ENCODE measurements at regions not wholly inside any gene's neighbourhood (a gene's known extent, or its start where the extent isn't known, plus 50 kb on each side); places are given as distances from the start of the nearest gene placed in this dataset.

DNA sequence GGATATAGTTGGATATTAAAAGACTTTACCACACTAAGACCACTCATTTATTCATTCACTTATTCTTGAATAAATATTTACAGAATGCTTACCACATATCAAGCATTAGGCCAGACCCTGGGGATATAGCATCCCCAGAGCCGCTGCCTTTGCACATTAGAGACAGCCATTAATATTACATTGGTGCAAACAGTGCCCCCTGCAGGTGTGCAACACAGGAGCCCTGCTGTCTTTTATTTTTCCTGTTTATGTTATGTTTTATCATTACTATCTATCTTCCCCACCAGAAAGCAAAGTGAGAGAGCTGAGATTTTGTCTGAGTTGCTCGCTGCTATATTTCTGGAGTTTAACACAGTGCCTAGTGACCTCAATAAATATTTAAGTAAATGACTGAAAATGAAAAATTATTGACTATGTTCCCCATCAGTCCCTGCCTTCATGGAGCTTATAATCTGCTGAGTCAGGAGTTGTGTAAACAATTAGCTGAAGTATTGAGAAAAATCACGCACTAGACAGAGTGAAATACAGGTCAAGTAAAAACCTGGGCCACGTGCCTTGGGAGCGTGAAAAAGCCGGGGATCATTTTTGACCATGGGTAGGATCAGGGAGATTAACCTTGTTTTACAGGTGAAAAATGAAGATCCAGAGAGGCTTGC is 301.6 kb downstream of the PCNX1 start:
- no peaks in the 10 kb centered on the region for H3K27me3 ChIP-seq (ENCODE audit: insufficient read depth, poor library complexity, severe bottlenecking)
- TF ChIP-seq, protein P1, sequence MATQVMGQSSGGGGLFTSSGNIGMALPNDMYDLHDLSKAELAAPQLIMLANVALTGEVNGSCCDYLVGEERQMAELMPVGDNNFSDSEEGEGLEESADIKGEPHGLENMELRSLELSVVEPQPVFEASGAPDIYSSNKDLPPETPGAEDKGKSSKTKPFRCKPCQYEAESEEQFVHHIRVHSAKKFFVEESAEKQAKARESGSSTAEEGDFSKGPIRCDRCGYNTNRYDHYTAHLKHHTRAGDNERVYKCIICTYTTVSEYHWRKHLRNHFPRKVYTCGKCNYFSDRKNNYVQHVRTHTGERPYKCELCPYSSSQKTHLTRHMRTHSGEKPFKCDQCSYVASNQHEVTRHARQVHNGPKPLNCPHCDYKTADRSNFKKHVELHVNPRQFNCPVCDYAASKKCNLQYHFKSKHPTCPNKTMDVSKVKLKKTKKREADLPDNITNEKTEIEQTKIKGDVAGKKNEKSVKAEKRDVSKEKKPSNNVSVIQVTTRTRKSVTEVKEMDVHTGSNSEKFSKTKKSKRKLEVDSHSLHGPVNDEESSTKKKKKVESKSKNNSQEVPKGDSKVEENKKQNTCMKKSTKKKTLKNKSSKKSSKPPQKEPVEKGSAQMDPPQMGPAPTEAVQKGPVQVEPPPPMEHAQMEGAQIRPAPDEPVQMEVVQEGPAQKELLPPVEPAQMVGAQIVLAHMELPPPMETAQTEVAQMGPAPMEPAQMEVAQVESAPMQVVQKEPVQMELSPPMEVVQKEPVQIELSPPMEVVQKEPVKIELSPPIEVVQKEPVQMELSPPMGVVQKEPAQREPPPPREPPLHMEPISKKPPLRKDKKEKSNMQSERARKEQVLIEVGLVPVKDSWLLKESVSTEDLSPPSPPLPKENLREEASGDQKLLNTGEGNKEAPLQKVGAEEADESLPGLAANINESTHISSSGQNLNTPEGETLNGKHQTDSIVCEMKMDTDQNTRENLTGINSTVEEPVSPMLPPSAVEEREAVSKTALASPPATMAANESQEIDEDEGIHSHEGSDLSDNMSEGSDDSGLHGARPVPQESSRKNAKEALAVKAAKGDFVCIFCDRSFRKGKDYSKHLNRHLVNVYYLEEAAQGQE (IDR thresholded peaks at IDR 0.05; ENCODE audit: insufficient replicate concordance, low read depth): no peak
- no peak overlapping the region for H3K27ac ChIP-seq (replicated peaks)
- no peak overlapping the region for H3K4me3 ChIP-seq (replicated peaks; ENCODE audit: insufficient read depth, low read length)
- no peak for DNase-seq (ENCODE audit: low read depth in 1 of 2, low spot score in 1 of 2)

DNA sequence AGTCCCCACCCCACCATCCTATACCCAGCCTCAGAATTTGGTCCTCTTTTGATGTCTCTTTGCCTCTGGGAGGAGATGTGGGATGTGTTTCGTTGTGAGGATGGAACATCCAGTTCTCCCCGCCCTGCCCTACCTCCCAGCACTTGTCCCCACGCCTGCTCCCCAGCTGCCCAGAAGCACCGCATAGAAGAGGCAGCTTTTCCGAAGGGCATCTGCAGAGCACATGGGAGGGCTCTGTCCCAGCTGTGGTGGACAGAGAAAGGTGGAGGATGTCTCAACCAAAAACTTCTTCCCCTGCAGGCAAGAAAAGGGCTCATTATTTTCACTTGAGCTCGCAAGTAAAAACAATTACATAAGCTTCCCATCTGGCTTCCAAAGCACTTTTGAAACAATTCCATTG is 302.6 kb downstream of the PCNX1 start:
- TF ChIP-seq POLR2AphosphoS5 (IDR thresholded peaks at IDR 0.05; ENCODE audit: low read depth): no peak
- TF ChIP-seq, protein P2, sequence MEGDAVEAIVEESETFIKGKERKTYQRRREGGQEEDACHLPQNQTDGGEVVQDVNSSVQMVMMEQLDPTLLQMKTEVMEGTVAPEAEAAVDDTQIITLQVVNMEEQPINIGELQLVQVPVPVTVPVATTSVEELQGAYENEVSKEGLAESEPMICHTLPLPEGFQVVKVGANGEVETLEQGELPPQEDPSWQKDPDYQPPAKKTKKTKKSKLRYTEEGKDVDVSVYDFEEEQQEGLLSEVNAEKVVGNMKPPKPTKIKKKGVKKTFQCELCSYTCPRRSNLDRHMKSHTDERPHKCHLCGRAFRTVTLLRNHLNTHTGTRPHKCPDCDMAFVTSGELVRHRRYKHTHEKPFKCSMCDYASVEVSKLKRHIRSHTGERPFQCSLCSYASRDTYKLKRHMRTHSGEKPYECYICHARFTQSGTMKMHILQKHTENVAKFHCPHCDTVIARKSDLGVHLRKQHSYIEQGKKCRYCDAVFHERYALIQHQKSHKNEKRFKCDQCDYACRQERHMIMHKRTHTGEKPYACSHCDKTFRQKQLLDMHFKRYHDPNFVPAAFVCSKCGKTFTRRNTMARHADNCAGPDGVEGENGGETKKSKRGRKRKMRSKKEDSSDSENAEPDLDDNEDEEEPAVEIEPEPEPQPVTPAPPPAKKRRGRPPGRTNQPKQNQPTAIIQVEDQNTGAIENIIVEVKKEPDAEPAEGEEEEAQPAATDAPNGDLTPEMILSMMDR (IDR thresholded peaks at IDR 0.05; ENCODE audit: insufficient read depth, low read length): no peak
- TF ChIP-seq SPI1 (IDR thresholded peaks at IDR 0.05; ENCODE audit: borderline replicate concordance, low read depth): no peak
- no peak for TF ChIP-seq GABPA (IDR thresholded peaks at IDR 0.05; ENCODE audit: low read depth)
- TF ChIP-seq, protein P1 (IDR thresholded peaks at IDR 0.05; ENCODE audit: insufficient replicate concordance, low read depth): no peak

DNA sequence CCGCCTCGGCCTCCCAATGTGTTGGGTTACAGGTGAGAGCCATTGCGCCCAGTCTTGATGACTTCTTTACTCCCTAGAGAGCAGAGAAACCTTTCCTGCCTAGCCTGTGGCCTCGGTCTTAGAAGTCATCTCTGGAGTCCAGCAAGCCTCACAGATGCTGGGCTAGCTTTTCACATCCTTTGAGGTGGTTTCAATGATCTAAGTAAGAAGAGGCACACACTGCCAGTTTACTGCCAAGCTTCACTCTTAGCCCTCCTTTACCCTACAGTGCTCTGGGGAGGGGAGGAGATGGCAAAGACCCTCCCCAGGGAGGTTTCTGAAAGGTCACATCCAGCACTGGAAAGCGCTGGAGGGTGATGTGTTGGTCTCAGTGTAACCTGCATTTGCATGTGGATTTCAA is 304.8 kb downstream of the PCNX1 start:
- no peak overlapping the region for H3K4me3 ChIP-seq (replicated peaks; ENCODE audit: insufficient read depth, low read length)
- no peaks in the 10 kb centered on the region for H3K27me3 ChIP-seq (ENCODE audit: insufficient read depth, poor library complexity, severe bottlenecking)
- TF ChIP-seq POLR2AphosphoS5 (IDR thresholded peaks at IDR 0.05; ENCODE audit: low read depth) (no peak), GABPA (IDR thresholded peaks at IDR 0.05; ENCODE audit: low read depth) (no peak), SPI1 (IDR thresholded peaks at IDR 0.05; ENCODE audit: borderline replicate concordance, low read depth) (no peak)
- TF ChIP-seq, protein P2 (IDR thresholded peaks at IDR 0.05; ENCODE audit: insufficient read depth, low read length): no peak
- TF ChIP-seq, protein P1 (IDR thresholded peaks at IDR 0.05; ENCODE audit: insufficient replicate concordance, low read depth): no peak
- H3K27ac ChIP-seq (replicated peaks): no peak overlapping the region
- DNase-seq (ENCODE audit: low read depth in 1 of 2, low spot score in 1 of 2): no peak

More for the DNA sequence above, 302.6 kb downstream of the PCNX1 start:
- no peak for DNase-seq (ENCODE audit: low read depth in 1 of 2, low spot score in 1 of 2)
- Histone ChIP-seq H3K27me3 (ENCODE audit: insufficient read depth, poor library complexity, severe bottlenecking) (no peaks in the 10 kb centered on the region), H3K4me3 (replicated peaks; ENCODE audit: insufficient read depth, low read length) (no peak overlapping the region), H3K27ac (replicated peaks) (no peak overlapping the region)
